LHCN-M2 (cell line): ENCODE measurements at regions not wholly inside any gene's neighbourhood (a gene's known extent, or its start where the extent isn't known, plus 50 kb on each side); places are given as distances from the start of the nearest gene placed in this dataset.

ENCODE experiments used
- DNase-seq: peaks from one replicate; pipeline ENCODE4 v3.0.0-alpha.2; 2012; ENCODE audit warnings: low read depth

DNA sequence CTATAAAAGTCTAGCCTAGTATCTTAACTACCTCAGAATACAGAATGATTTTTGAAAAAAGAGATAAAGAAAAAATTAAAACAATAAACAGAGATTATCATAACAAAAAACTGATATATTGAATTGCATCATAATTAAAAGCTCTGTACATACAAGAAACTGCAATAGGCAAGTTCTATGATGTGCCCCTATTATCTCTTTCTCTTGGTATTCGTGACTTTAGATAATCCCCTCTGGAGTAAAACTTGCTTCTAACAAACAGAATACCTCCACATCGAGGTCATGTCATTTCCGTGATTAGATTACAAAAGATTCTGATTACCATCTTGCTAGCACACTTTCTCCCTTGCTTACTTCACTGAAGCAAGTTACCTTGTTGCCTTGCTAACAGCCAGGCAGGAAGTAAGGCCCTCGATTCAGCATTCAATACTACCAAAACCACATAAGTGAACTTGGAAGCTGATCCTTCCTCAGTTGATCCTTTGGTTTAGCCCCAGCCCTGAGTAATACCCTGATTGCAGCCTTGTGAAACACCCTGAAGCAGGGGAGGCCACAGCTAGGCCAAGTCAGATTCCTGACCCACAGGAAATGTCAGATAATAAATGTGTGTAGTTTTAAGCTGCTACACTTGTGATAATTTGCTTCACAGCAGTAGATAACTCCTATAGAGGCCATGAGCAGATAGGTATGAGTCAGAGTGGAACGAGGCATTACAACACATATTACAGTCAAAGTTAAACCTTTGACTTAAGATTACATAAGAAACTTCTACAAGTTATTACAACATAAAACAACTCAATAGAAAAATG is 53.7 kb upstream of the TMX4 start:
- DNase-seq, result peak; percentile 8

DNA sequence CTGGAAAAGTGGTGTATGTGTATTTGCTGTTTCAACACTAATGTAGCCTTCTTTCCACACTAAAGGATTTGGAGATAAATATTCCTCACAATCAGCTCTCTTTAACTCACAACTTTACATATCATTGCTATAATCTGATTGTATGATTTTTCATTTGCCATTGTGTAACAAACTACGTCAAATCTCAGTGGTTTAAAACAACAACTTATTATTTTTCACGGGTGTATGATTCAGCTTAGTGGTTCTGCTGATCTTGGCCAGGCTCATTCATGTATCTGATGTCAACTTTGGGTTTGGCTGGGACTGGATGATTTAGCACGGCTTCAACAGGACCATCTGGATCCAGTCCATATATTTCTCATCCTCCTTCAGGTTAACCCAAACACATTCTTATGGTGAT is 55.4 kb upstream of the TMX4 start:
- no peak for DNase-seq

DNA sequence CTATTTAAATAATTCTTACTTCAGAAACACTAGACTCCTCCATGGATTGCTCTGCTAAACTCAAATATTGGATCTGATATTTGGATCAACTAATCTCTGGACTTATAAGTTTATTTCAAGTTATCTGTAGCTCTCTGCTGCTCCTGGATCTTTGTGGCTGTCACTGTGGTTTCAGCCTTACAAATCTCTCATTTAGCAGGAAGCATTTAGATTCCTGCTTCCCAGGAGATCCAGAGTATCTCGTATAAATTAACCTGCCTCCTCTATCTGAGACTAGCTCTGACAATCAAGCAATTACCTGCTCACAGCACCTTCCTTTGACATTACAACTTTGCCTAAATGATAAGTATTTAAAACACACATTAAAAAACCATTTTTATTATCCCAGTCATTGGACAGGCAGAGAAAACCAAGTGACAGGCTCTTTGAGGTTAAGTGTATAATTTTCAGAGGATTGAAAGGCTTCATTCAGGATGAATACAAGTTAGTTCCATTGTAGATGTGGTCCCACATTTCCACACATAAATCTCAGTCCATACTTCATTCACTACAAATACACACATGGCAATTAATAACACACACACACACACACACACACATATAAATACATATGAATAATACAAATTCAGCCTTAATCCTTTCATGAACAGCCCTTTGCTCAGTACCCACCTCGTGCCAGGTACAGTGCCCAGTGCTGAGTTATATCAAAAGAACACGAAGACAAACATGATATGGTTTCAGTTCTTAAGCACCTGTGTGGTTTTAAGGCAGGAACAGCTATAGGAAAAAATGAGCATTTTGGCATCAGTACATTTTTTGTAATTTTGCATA is 55.5 kb upstream of the PLCB1 start:
- no peak for DNase-seq

DNA sequence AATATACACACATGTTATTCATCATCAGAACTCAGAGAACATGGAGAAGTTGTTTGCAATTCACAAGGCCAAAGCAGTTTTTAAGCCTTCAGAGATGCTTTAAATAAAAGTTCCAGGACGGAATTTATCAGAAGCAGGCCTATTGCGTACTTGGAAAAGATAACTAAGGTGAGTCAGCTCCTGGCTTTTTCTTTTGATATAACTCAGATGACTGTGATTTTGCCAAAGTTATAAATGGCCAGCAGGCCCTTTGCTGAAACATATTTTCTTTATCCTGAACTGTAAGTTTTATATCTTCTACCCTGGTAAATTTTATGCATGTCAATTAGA is 55.0 kb upstream of the PLCB1 start:
- DNase-seq, result no peak

DNA sequence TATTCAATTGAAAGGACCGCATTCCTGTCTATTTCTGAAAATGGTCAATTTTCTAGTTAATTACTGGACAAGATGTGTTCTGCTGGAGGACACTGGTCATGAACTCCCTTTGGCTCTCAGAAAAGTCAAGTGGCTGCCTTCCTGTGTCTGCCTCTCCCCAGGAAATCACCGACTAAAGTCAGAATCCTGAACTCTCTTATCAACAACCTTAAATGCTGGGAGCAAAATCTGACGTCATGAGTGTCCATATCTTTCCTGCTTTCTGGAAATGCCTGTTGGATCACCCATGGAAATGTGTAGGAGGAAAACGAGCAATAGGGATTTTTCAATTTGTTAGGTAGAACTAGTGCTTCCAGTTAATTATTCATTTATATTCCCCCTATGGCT is 53.5 kb upstream of the PLCB1 start:
- DNase-seq, result no peak

DNA sequence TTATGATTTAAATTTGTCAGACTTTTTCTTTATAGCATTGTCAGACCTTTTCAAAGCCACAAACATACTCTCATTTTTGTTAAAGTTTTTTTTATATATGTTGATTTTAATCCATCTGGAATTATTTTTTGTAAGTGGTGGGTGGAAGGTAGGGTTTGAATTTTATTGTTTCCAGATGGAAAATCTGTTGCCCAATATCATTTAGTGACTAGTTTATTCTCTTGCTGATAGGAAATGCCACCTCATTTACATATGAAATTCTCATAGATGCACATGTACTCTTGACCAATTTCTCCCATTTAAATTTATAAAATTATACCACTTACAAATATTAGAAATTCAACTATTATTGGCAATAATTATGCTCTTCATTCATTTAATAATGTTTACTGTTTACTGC is 52.1 kb upstream of the PLCB1 start:
- no peak for DNase-seq

DNA sequence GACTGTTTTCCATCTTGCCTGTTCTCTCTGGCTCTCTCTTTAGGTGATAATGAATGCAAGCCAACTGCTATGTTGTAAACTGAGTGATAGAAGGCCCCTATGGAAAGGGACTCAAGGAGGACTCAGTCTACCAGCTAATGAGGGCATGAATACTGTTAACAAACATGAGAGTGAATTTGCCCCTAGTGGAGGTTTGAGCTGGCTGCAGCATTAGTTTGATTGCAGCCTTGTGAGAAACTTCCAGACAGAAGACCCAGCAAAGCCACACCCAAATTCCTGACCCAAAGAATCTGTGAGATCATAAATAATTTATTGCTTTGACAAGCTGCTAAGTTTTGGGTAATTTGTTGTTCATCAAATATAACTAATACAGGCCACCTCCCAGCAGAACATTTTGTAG is 50.0 kb upstream of the PLCB1 start:
- DNase-seq, result no peak
